IPS-NIHi11 (cell line): ENCODE measurements at regions not wholly inside any gene's neighbourhood (a gene's known extent, or its start where the extent isn't known, plus 50 kb on each side); places are given as distances from the start of the nearest gene placed in this dataset.

Experiments
- DNase-seq: peaks from one replicate; pipeline ENCODE4 v3.0.0; 2012; ENCODE audit warnings: mixed read lengths, low spot score

- DNase-seq = no peak
Observed at GRCh38 chr2:12828980-12829379, 112.2 kb downstream of the TRIB2 start.

GRCh38 chr2:12831016-12831415 is 114.3 kb downstream of the TRIB2 start:
- DNase-seq = no peak

- DNase-seq = no peak
Observed at GRCh38 chr2:12834239-12834638, 117.5 kb downstream of the TRIB2 start.

GRCh38 chr2:12835733-12836132 is 119.0 kb downstream of the TRIB2 start:
- DNase-seq = no peak

- no peak for DNase-seq
Observed at GRCh38 chr2:12839339-12839738, 122.6 kb downstream of the TRIB2 start.

GRCh38 chr2:12841021-12841420 is 124.3 kb downstream of the TRIB2 start:
- no peak for DNase-seq

- no peak for DNase-seq
Observed at GRCh38 chr2:12842917-12843316, 126.2 kb downstream of the TRIB2 start.

GRCh38 chr2:12844511-12844910 is 127.8 kb downstream of the TRIB2 start:
- no peak for DNase-seq

- no peak for DNase-seq
Observed at GRCh38 chr2:12847694-12848575, 131.2 kb downstream of the TRIB2 start.

- no peak for DNase-seq
Observed at GRCh38 chr2:12852135-12852534, 135.4 kb downstream of the TRIB2 start.

- DNase-seq = no peak
Observed at GRCh38 chr2:12854001-12854530, 137.3 kb downstream of the TRIB2 start.

- no peak for DNase-seq
Observed at GRCh38 chr2:12855508-12855907, 138.8 kb downstream of the TRIB2 start.

GRCh38 chr2:12856934-12857601 is 140.3 kb downstream of the TRIB2 start:
- no peak for DNase-seq

- no peak for DNase-seq
Observed at GRCh38 chr2:12857891-12858290, 141.2 kb downstream of the TRIB2 start.

GRCh38 chr2:12858786-12859185 is 142.1 kb downstream of the TRIB2 start:
- DNase-seq = no peak

- no peak for DNase-seq
Observed at GRCh38 chr2:12861344-12861930, 144.7 kb downstream of the TRIB2 start.

GRCh38 chr2:12862541-12862940 is 145.8 kb downstream of the TRIB2 start:
- DNase-seq = no peak

- no peak for DNase-seq
Observed at GRCh38 chr2:12863937-12864336, 147.2 kb downstream of the TRIB2 start.

- DNase-seq = no peak
Observed at GRCh38 chr2:12867631-12868287, 151.0 kb downstream of the TRIB2 start.

- no peak for DNase-seq
Observed at GRCh38 chr2:12870692-12871091, 154.0 kb downstream of the TRIB2 start.

- DNase-seq = no peak
Observed at GRCh38 chr2:12871694-12872315, 155.1 kb downstream of the TRIB2 start.

GRCh38 chr2:12877761-12878160 is 161.0 kb downstream of the TRIB2 start:
- no peak for DNase-seq
